Adrenal gland (tissue), 5 donors: ENCODE measurements at regions not wholly inside any gene's neighbourhood (a gene's known extent, or its start where the extent isn't known, plus 50 kb on each side); places are given as distances from the start of the nearest gene placed in this dataset.

Experiments
- CTCF ChIP-seq, 6 experiments: fragments of 450-650 bp in 4 of 6; fragments of 200-600 bp in 2 of 6; sonication (generic) in 1 of 6; IDR thresholded peaks; 1 replicate in 5 of 6; 2 replicates in 1 of 6; pipeline versions ENCODE4 v1.5.1 to v1.8.0; 2016 to 2021; ENCODE audit warnings: antibody characterized with exemption in 6 of 6, mild to moderate bottlenecking in 2 of 6, moderate library complexity in 1 of 6
- POLR2A ChIP-seq, 2 donors: fragments of 450-650 bp; IDR thresholded peaks; one replicate each; pipeline ENCODE4 v1.6.1; 2017; ENCODE audit warnings: antibody characterized with exemption in 2 of 2, mild to moderate bottlenecking in 2 of 2, moderate library complexity in 1 of 2
- donor health status: DM: no; HTN: no; CAD: no.

DNA sequence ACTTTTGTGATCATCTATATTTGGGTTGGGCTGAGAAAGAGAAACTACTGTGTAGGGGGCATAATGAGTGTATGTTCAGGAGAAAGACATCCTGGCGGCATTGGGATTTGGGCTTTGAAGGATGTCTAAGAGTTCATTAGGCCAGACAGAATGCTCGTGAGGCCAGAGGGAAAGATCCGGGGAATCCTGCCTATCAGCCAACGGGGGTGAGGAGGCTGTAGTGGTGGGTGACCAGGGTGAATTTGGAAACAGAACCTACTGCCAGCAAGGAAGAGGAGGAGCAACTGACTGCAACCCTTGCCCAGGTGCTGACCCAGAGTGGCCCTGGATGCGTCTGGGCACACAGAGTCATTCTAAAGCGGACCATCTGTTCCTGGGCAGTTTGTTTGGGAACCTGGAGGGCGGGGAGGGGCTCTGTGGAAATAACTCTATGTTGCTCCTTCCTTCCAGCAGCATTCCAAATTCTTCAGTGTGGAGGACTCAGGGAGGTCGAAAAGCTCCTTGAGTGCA lies 56.9 kb upstream of the ECE1 start:
- TF ChIP-seq POLR2A (IDR thresholded peaks at IDR 0.05): no peak
- TF ChIP-seq CTCF (IDR thresholded peaks at IDR 0.05): no peak
